Nephron progenitor cell (in vitro differentiated cells): ENCODE measurements at regions not wholly inside any gene's neighbourhood (a gene's known extent, or its start where the extent isn't known, plus 50 kb on each side); places are given as distances from the start of the nearest gene placed in this dataset.

ENCODE experiments used
- DNase-seq: peaks from one replicate; pipeline ENCODE4 v3.0.0; 2021
- H3K27ac Mint-ChIP-seq: 2 replicates; pipeline ENCODE4 v1.8.0; 2021; ENCODE audit warnings: mild to moderate bottlenecking, moderate library complexity, mixed read lengths
- H3K27me3 Mint-ChIP-seq: 2 replicates; pipeline ENCODE4 v1.8.0; 2021; ENCODE audit warnings: mild to moderate bottlenecking, low read depth, mixed read lengths; ENCODE audit not compliant: poor library complexity
- H3K36me3 Mint-ChIP-seq: 2 replicates; pipeline ENCODE4 v1.8.0; 2021; ENCODE audit warnings: low read depth, mixed read lengths
- H3K4me1 Mint-ChIP-seq: 2 replicates; pipeline ENCODE4 v1.8.0; 2021; ENCODE audit warnings: mixed read lengths
- H3K4me3 Mint-ChIP-seq: 2 replicates; pipeline ENCODE4 v1.8.0; 2021; ENCODE audit warnings: mild to moderate bottlenecking, moderate library complexity, mixed read lengths
- H3K9me3 Mint-ChIP-seq: 2 replicates; pipeline ENCODE4 v1.8.0; 2021; ENCODE audit warnings: mild to moderate bottlenecking, moderate library complexity, mixed read lengths
- CTCF ChIP-seq: fragments of 200-600 bp; sonication (generic); IDR thresholded peaks from 2 replicates; pipeline ENCODE4 v1.5.0; 2021; ENCODE audit warnings: antibody characterized with exemption

- Mint-ChIP-seq H3K4me3 (no peak overlapping the region), H3K27ac (no peak overlapping the region), H3K36me3 (no peaks in the 10 kb centered on the region), H3K4me1 (peaks cover 6% of the 10 kb centered on the region), H3K9me3 (no peaks in the 10 kb centered on the region), H3K27me3 (no peaks in the 10 kb centered on the region)
- no peak for TF ChIP-seq CTCF
- DNase-seq = no peak
Measured at GRCh38 chr9:26240020-26240419, 561.8 kb upstream of the TUSC1 start.

- no peak for DNase-seq
- H3K9me3 Mint-ChIP-seq = no peaks in the 10 kb centered on the region
- no peaks in the 10 kb centered on the region for H3K27me3 Mint-ChIP-seq
Measured at GRCh38 chr9:26237256-26237655, 559.0 kb upstream of the TUSC1 start.

GRCh38 chr9:26234865-26235264 lies 556.6 kb upstream of the TUSC1 start:
- Mint-ChIP-seq H3K36me3 (no peaks in the 10 kb centered on the region), H3K4me1 (no peaks in the 10 kb centered on the region), H3K27me3 (no peaks in the 10 kb centered on the region), H3K9me3 (no peaks in the 10 kb centered on the region), H3K4me3 (no peak overlapping the region), H3K27ac (no peak overlapping the region)
- no peak for DNase-seq
- TF ChIP-seq CTCF = no peak

More at GRCh38 chr9:26237256-26237655, 559.0 kb upstream of the TUSC1 start:
- TF ChIP-seq CTCF = no peak
- Mint-ChIP-seq H3K4me1 (no peaks in the 10 kb centered on the region), H3K36me3 (no peaks in the 10 kb centered on the region), H3K27ac (no peak overlapping the region), H3K4me3 (no peak overlapping the region)

- no peaks in the 10 kb centered on the region for H3K27me3 Mint-ChIP-seq
- TF ChIP-seq CTCF = no peak
- H3K27ac Mint-ChIP-seq = no peak overlapping the region
- no peaks in the 10 kb centered on the region for H3K9me3 Mint-ChIP-seq
- H3K36me3 Mint-ChIP-seq = no peaks in the 10 kb centered on the region
- H3K4me3 Mint-ChIP-seq = no peak overlapping the region
- H3K4me1 Mint-ChIP-seq = no peaks in the 10 kb centered on the region
- no peak for DNase-seq
Measured at GRCh38 chr9:26231391-26231790, 553.1 kb upstream of the TUSC1 start.

GRCh38 chr9:26229324-26230054 lies 551.2 kb upstream of the TUSC1 start:
- Mint-ChIP-seq H3K36me3 (no peaks in the 10 kb centered on the region), H3K4me1 (no peaks in the 10 kb centered on the region), H3K27me3 (no peaks in the 10 kb centered on the region), H3K27ac (no peak overlapping the region), H3K9me3 (no peaks in the 10 kb centered on the region), H3K4me3 (no peak overlapping the region)
- DNase-seq = no peak
- no peak for TF ChIP-seq CTCF

GRCh38 chr9:26228273-26228672 lies 550.0 kb upstream of the TUSC1 start:
- Mint-ChIP-seq H3K9me3 (no peaks in the 10 kb centered on the region), H3K27me3 (no peaks in the 10 kb centered on the region), H3K4me3 (no peak overlapping the region), H3K27ac (no peak overlapping the region), H3K4me1 (no peaks in the 10 kb centered on the region), H3K36me3 (no peaks in the 10 kb centered on the region)
- TF ChIP-seq CTCF = no peak
- no peak for DNase-seq
